ENCODE measurements at regions not wholly inside any gene's neighbourhood (a gene's known extent, or its start where the extent isn't known, plus 50 kb on each side); places are given as distances from the start of the nearest gene placed in this dataset.
A peak's percentile ranks its signal among the peaks of the same experiment; 100 is the strongest.
"Not testable (repeated sequence)": the region's sequence is repeated elsewhere in the genome, so short reads cannot be mapped to it uniquely, and the experiment has no call there.

DNA sequence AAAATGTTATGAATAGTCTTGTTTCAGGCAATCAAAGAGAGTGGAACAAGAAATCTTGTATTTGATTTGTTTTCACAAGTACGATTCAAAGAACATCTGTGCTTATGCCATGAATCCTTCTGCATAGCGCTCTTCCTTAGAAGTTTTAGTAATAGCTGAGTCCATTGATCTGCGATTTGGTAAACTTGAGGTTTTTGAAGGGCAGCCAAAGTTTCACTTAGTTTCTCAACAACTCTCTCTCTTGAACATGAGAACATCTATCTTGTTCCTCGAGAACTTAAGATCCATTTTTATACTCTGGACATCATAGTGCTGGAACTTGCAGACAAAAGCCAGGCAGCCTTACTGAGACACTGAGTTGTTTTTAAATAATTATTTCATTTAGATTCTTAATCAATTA lies 96.2 kb upstream of the USP15 start:
- DNase-seq: no peak

DNA sequence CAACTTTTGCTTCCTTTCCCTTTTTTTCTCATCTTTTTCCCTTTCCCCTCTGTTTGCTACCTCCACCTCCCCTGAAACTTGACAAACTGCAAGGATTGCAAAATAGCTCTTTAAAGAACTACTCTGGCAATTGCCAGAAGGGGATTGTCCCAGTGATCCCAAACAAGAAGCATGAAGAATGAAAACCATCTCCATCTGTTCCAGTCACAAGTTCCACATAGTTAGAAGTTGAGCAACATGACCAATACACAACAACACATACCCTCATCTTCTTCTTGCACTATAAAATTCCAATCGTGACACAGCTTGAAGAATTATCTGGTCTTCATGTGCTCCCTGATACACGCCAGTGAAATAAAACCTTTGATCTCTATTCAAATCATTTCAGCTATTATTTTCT lies 93.7 kb upstream of the USP15 start:
- no peak for DNase-seq

DNA sequence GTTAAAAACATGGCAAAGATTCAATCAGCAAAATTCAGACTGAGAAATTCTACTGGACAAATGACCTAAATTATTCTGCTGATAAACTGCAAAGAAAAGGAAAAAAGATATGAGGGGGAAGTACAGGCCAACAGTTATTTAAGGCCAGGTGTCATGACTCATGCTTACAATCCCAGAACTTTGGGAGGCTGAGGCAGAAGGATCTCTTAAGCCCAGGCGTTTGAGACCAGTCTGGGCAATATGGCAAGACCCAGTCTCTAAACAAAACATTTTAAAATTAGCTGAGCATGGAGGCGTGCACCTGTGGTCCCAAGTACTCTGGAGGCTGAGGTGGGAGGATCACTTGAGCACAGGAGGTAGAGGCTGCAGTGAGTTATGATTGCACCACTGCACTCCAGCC lies 91.8 kb upstream of the USP15 start:
- DNase-seq: no peak

DNA sequence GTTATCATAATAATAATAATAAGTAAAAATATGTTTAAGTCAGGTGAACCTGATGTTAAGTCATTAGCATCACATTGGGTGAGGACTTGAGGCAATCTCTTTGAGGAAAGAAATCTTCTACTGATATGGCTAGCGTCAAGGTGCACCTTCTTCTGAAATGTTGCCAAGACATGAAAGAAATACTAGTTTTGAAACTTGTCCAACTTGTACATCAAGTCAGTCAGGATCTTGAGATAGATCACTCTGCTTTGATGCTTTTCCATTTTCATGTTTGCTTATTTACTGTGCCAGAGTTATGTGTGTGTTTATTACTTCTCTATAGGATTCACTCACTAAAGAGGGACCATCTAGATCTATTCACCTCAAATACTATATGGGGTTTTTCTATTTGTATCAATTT lies 90.0 kb upstream of the USP15 start:
- DNase-seq: no peak

DNA sequence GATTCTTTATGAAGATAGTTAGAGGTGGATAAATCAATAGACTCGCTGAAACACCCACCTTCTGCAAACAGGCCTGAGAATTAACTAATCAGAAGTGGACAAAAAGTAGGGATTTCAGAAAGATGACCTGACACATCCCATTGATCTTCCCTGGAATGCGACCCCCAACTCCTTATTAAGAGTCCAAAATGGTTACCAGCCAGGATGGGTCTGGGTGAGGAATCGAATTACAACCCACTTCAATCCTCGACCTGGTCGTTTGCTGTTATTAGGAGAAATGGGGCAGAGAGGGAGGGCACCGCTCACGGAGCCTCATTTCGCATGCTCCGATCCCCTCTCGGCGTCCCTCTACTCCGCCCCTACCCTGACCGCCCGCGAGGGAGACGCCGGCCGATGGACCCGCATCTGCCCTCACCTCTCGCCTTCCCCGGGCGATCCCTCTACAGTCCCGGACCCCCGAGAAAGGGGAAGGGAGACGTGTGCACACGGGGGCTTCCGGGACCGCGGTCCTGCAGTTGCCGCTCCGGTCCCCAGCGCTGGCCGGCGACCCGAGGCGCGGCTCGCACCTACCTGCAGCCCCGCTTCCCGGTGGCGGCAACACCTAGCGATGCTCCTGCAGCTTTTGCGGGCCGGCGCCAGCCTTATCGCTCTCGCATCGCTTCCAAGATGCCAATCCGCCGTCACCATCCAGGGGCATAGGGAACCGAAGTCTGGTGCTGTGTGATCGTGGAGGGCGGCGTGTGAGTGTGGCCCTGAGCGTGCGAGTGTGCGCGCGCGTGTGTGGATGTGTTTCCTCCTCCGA lies 69.3 kb upstream of the USP15 start:
- peak in 1 of 2 experiments; percentile 26 for DNase-seq

DNA sequence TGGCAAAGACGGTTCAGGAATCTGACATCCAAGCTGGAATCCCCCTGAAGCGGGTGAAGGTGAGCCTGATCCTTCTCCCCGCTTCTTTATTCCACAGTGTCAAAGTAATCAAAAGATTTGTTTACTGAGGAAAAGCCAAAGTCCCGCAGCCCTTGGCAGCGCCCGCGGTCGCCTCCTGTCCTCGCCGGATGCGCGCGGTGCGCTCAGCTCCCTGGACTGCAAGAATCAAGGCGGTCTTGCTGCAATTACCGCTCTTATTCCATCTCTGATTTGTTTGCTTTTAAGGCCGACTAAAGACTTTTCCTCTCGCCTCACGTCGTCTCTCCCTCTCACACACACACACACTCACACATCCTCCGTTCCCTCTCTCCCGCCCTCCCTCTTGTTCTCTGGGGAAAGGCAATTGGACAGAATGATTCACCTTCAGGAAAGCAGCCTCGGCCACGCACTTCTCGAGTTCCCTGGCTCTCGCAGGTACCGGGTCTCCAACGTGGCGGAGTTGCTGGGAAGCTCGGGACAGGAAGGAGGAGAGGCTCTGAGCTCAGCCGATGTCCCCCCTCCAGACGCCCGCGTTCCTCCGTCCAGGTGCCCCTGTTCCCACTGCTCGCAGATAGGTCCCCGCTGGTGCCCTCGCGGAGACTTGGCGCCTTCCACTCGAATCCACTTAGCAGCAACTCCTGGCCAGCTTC lies 68.6 kb upstream of the USP15 start:
- peak in 1 of 2 experiments; percentile 45 for DNase-seq

DNA sequence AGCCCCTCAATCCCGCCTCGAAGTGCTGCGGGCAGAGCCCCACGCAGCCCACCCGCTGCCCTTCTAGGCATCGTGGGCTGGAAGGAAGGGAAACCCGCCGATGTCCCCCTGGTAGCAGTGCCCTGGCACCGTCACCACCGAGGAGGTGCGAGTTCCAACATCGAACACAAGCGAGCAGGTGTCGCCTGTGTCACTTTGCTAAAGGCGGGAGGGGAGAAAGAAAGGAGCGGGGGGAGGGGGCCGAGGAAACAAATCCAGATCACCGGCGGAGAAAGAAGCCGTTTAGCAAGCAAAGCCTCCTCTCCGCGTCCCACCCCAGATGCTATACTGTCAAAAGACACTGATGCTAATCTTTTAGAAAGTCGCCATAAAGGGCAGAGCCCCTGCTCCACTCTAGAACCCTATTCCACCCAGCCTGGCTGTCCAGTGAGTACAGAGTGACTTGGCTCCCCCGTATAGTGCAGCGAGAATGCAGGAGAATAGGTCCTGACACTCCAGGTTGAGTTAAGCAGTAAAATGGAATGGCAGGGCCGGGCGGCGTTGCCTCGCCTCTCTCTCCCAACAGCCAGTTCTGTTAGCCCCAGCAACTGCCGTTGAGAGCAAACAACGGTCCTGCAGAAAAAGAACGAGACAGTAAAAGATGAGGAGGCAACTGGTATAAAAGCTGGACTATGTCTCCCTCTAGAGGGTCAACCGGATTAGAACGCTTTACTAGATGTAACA lies 67.9 kb upstream of the USP15 start:
- peak; percentile 82 to 90 for DNase-seq

DNA sequence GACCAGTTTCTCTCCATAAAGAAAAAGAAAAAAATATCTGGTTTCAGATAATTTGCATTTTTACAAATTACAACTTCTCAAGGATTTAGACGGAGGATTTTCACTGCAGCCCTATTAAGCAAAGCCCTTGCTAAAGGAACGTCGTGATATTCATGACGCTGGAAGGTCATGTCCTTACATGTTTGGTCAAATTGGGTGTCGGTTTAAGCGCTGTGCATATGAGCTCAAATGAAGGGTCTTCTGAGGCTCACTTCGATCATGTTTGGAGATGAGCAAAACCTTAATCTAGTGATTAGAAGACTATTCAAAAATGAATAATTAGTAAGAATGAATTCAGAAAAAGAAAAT lies 67.3 kb upstream of the USP15 start:
- no peak for DNase-seq

DNA sequence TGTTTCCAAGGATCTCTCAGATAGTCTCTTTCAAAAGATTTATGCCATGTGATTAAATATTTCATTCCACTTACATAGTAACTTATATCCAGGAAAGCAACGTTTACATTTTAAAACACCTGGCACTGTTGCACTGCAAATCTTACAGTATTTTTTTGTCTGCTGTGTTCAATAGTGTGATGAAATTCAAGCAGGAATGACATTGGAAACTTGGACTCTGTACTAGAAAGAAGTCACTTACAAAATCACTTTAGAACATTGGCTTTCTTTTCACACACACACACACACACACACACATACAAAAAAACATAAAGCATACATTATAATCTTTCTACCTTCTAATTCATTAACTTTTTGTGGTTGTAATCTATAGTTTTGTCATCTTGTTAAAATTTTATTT lies 66.2 kb upstream of the USP15 start:
- no peak for DNase-seq

DNA sequence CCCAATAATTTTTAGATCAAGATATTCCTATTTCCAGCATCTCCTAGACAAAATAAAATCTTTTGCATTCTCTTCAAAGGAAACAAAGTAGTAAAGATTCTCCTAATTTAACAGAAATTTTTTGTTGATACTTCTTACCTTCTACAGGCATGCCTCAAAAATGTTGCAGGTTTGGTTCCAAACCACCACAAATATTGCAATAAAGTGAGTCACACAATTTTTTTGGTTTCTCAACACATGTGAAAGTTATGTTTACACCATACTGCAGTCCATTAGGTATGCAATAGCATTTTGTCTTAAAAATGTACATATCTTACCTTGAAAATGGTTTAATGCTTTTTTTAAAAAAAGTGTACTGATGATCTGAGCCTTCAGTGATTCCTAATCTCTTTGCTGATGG lies 65.6 kb upstream of the USP15 start:
- no peak for DNase-seq

DNA sequence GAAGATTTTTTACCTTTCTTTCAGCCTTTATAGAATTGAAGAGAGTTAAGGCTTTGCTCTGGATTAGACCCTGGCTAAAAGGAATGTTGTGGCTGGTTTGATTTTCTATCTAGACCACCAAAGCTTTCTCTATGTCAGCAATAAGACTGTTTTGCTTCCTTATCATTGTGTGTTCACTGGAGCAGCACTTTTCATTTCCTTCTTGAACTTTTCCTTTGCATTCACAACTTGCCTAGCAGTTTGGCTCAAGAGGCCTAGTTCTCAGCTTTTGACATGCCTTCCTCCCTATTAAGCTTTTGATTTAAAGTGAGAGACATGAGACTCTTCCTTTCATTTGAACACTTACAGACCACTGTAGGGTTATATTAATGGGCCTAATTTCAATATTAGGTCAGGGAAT lies 64.1 kb upstream of the USP15 start:
- no peak for DNase-seq

DNA sequence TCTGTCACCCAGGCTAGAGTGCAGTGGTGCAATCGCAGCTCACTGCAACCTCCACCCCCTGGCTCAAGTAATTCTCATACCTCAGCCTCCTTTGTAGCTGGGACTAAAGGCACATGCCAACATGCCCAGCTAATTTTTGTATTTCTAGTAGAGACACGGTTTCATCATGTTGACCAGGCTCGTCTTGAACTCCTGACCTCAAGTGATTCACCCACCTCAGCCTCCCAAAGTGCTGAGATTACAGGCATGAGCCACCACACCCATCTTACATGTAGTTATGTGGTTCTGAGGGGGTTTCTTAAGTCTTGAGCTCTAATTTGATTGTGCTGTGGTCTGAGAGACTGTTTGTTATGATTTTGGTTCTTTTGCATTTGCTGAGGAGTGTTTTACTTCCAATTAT lies 57.3 kb upstream of the USP15 start:
- DNase-seq: not testable (repeated sequence)

DNA sequence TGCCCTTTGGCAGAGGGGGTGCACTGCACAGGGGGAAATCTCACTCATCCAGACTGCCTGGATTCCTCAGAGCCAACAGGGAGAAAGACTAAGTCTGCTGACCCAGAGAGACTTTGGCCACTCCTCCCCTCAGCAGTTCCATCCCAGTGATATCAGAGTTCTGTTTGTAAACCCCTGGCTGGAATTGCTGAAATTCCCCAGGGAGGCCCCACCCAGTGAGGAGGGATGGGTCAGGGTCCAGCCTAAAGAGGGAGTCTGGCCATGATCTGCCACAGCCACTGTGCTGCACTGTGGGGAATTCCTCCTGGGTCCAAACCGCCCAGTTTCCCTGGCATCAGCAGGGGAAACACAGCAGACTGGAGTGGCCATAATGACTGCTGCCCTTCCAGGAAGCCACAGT lies 54.9 kb upstream of the USP15 start:
- DNase-seq: no peak

DNA sequence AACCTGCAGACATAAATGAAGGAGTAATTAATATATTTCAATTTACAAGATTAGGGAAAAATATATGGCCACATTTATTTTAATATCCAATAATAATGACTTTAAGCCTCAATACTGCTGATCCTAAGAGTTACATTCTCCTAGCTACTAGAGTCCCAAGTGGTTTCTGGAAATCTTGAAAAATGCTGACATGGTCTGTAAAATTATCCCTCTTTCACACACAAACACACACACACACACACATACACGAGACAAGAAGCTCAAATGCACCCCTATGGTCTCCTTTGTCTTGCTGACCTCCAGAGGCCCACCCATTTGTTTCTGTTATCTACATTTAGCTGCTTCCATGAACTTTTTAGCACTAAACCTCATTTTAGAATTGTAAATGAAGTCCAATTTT lies 53.0 kb upstream of the USP15 start:
- DNase-seq: no peak

Data from NCI-H524 (cell line).